IPS DF 4.7 (cell line): ENCODE measurements at regions not wholly inside any gene's neighbourhood (a gene's known extent, or its start where the extent isn't known, plus 50 kb on each side); places are given as distances from the start of the nearest gene placed in this dataset.

Experiments
- DNase-seq: peaks from one replicate; pipeline ENCODE4 v3.0.0-alpha.2; 2013; ENCODE audit warnings: low spot score; ENCODE audit errors: extremely low read depth

- no peak for DNase-seq
These were observed 434.8 kb upstream of the PROK2 start for GRCh38 chr3:72219752-72220151.

GRCh38 chr3:72217570-72217969 lies 432.6 kb upstream of the PROK2 start:
- no peak for DNase-seq

- DNase-seq = no peak
These were observed 429.4 kb upstream of the PROK2 start for GRCh38 chr3:72214066-72214951.

- DNase-seq = no peak
These were observed 428.5 kb upstream of the PROK2 start for GRCh38 chr3:72213296-72214065.

DNA sequence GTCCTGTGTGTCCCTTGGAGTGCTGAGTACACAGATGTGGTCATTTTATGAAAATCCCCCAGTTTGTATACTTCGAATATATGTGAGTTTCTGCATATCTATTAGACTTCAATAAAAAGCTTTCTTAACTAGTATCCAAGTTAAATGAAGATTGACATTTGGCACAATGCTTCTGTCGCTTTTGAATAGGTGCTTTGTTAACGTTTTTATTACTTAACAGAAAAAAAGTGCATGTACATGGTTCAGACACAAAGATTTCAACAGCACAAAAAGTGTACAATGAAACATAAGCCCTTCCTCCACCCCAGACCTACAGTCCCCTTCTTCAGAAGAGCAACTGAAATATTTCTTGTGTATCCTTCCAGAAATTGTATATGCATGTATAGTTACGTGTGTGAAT lies 427.4 kb upstream of the PROK2 start:
- DNase-seq = no peak

- DNase-seq = no peak
These were observed 425.3 kb upstream of the PROK2 start for GRCh38 chr3:72210261-72210660.

- no peak for DNase-seq
These were observed 420.4 kb upstream of the PROK2 start for GRCh38 chr3:72205297-72205826.

DNA sequence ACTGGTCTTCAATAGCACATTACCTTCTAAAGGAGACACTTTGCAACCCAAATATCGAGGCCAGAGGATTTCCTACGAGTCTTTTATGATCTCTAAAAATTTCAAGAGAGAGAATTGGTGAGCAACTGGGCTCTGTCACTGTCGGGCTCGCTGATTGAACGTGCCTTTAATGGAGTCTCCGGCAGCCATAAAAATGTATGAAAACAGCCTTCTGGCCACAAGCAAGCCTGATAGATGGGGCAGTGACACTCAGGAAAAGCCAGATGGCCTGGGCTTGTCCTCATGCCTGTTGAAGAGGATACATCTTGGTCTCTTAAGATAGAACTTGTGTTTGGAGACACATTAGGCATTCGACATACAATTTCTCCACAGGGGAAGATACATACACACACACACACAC lies 419.5 kb upstream of the PROK2 start:
- no peak for DNase-seq

DNA sequence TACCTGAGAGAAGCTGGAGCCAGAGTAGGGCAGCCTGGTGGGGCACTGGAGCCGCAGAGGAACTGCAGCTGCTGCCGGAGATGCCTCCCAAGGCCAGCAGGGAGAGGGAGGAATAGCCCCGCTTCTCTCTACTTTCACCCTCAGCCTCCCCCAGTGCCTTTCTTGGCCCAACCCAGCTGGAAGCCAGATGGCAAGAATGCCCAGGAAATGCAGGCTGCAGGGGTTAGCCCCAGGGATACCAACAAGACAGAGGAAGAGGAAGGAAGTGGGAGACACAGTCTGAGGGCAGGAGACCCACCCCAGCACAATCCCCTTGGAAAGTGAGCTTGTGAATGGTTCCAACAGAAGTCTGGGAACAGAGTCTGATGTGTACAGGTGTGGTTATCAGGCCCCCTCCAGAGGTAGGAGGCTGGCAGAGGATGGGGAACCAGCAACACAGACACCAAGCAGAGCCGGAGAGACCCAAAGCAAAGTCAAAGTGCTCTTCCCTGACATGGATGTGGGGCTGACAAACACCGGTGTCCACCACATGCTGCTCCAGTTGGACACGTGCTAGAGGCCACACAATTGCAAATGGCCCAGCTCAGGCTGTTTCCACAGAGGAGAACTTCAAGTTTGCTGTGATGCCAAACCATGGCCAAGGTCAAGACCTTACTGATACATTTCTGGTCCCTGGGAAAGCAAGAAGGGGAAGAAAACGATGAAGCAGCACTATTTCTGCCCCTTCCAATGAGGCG lies 418.8 kb upstream of the PROK2 start:
- no peak for DNase-seq

DNA sequence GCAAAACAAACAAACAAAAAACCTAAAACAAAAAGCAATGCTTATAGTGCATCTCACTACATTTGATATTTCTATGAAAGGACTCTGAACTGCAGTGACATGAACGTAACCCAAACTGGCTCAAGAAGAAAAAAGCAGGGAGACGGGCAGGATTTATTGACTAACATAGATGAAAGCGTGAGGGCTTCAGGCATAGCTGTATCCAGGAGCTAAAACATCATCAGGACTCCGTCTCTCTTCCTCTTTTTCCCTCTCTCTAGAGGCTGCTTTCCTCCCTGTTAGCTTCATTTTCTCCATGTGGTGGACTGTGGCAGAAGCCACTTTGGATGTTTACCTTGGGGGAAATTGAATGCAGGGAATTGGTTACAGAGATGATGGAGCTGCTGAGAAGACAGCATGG lies 418.2 kb upstream of the PROK2 start:
- DNase-seq = no peak

- no peak for DNase-seq
These were observed 415.4 kb upstream of the PROK2 start for GRCh38 chr3:72200332-72200731.

GRCh38 chr3:72199530-72199929 lies 414.6 kb upstream of the PROK2 start:
- no peak for DNase-seq

DNA sequence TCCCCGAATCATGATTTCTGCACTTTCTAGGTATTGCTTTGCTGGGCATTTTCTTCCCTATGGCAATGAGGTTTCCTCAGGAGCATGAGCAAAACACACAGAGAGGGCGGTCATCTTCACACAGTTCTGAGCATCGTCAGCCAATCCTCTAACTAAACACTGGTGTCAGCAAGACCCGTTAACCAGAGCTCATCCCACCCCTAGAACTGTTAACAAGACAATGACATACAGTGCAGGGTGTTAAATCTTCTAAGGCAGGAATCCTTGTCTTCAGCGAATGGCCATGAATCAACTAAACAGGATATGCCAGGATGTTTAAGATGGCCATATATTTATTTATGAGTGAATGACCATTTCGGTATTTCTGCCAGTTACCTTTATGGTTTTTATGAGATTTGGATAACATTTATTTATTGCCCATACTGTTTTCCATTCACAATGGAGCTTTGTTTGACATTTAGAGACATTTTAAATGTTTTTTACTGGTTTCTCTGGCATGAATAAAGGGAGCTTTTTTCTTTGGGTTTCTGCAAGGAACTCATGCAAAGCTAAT lies 411.5 kb upstream of the PROK2 start:
- no peak for DNase-seq

GRCh38 chr3:72195895-72196294 lies 410.9 kb upstream of the PROK2 start:
- no peak for DNase-seq

DNA sequence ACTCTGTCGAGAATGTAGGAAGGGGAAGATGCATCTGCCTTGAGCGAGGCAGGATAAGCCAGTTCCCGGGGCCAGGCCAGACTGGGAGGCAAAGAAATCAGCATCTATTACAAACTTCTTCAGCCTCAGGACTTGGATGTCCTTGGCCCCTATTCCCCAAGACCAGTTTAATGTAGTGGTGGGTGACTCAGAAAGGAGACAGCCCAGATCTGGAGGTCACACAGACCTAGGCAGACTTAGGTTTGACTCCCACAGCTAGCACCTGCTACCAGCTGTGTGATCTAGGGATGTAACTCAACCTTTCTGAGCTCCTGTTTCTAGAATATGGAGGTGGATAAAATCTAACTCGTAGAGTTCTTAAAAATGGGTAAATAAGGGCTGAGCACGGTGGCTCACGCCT lies 409.5 kb upstream of the PROK2 start:
- DNase-seq = no peak

DNA sequence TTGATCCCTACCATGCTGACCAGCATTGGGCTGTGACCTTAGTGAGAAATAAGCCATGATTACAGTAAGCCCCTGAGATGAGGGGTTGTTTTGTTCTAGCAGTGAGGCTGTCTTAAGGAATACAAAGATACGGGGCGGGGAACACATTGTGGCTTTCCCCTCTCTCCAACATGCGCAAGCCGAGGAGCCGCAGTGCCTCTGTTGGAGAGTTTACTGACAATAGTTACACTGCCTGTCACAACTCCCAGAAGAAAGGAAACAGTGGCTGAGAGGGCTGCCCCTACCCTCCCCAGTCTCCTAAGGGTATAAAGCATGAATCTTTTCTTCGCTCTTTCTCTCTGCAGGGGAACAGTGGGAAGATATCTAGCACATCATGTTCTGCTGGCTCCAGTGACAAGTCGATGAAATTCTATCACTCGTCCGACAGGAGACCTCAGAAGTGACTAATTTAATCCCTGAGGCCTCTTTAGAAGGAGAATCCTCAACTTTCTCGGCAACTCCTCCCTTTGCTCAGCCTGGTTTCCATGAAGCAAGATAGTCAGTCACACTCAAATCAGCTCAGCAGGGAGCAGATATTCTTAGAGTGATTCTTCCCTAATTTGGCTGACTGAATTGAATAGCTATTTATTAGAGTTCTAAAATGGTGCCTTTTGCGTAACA lies 409.0 kb upstream of the PROK2 start:
- no peak for DNase-seq

- DNase-seq = no peak
These were observed 407.6 kb upstream of the PROK2 start for GRCh38 chr3:72192572-72192971.

- no peak for DNase-seq
These were observed 406.4 kb upstream of the PROK2 start for GRCh38 chr3:72191209-72191960.

GRCh38 chr3:72190050-72190449 lies 405.1 kb upstream of the PROK2 start:
- no peak for DNase-seq

DNA sequence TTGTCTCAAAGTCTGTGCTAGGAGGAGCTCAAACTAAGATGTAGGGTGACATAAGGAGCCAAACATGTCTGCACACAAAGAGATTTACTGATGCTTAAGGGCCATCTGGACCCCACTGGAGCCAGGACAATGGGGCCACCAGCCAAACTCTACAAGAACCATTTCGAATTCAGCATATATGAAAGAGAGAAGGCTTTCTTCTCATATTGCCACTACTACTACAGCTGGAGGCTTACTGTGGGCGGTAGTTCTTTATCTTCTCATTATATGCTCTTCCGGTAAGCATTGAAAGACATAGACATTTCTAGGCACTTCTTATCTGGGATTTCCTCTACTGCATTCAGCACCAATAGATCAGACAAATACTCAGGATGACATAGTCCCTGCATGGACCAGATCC lies 404.4 kb upstream of the PROK2 start:
- DNase-seq = no peak
